ENCODE measurements at regions not wholly inside any gene's neighbourhood (a gene's known extent, or its start where the extent isn't known, plus 50 kb on each side); places are given as distances from the start of the nearest gene placed in this dataset.

DNA sequence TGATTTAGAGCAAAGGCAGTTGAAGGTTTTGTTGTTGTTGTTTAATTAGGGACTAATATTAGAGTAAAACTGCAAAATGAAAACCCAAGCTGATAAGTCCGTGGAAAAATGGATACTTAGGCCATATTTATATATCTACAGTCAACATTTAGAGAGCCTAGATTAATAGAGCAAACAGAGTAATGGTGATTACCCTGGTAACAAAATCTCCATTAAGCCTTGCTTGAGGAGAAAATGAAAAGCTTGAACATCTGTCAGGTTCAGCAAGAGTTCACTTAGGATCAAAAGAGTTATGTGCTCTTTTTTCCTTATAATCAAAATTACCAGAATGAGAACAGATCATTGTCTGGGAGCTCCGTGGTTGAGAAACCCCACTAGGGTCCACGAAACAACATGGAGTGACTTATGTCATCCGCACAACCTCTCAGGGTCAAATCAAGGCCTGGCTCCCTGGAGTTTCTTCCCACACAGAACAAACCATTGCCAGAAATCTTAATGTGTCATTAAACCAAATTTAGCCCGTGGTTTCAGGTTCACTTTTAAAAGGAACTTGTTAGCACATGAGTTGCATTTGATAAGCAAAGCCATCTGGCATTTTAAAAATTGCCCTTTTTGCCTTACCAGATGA lies 381.2 kb downstream of the GABRB3 start:
- 56 to 62% methylated on average over 5 of the region's 5 CpGs for WGBS, 2 donors
- no peaks in the 10 kb centered on the region for H3K9me3 ChIP-seq
- H3K4me3 ChIP-seq: no peak overlapping the region
- H3K27me3 ChIP-seq: no peaks in the 10 kb centered on the region
- peaks cover 0 to 4% (median 0%) of the 10 kb centered on the region in 9 donors for H3K4me1 ChIP-seq
- ATAC-seq (peak in 6 of 8 donors; percentile 46 to 62 (median 53)), DNase-seq (no peak)
- no peaks in the 10 kb centered on the region for H3K36me3 ChIP-seq
- intact Hi-C loops (cut with DNase I): loop anchor here in 1 of 10 donors (10.0 kb wide), 1 partner anchor 53 kb away; no protein-coding TSS in a partner anchor
- H3K27ac ChIP-seq: peak overlapping the region in 2 of 10 donors; percentile 25 to 34
- TF ChIP-seq, protein P1, sequence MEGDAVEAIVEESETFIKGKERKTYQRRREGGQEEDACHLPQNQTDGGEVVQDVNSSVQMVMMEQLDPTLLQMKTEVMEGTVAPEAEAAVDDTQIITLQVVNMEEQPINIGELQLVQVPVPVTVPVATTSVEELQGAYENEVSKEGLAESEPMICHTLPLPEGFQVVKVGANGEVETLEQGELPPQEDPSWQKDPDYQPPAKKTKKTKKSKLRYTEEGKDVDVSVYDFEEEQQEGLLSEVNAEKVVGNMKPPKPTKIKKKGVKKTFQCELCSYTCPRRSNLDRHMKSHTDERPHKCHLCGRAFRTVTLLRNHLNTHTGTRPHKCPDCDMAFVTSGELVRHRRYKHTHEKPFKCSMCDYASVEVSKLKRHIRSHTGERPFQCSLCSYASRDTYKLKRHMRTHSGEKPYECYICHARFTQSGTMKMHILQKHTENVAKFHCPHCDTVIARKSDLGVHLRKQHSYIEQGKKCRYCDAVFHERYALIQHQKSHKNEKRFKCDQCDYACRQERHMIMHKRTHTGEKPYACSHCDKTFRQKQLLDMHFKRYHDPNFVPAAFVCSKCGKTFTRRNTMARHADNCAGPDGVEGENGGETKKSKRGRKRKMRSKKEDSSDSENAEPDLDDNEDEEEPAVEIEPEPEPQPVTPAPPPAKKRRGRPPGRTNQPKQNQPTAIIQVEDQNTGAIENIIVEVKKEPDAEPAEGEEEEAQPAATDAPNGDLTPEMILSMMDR (IDR thresholded peaks at IDR 0.05): no peak

DNA sequence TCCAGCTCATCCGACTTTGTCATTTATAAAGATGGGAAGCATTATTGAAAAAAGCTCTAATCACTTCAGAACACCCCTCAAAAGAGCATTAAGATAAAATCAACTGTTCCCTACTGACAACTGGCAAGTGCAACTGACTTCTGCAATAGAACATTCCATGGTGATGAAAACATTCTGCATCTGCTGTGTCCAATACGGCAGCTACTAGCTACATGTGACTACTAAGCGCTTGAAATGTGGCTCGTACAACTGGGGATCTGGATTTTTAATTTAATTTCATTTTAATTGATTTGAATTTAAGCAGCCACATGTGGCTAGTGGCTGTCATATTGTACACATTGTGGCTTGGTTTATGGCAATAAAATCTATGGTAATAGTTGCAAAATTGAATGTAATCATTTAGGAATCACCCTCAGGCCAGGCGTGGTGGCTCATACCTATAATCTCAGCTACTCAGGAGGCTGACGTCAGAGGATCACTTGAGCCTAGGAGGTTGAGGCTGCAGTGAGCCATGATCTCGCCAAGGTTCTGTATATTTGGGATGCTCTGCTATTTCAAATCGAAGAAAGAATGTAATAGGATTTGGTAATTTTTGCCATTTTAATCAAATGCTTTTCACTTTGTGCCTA lies 390.3 kb downstream of the GABRB3 start:
- ATAC-seq (peak in 2 of 8 donors; percentile 51 to 64), DNase-seq (no peak)
- intact Hi-C loops (cut with DNase I): no loop called here
- TF ChIP-seq, protein P1 (IDR thresholded peaks at IDR 0.05): no peak
- peaks cover 0 to 24% (median 0%) of the 10 kb centered on the region in 11 donors for H3K9me3 ChIP-seq
- H3K4me3 ChIP-seq: no peak overlapping the region
- no peaks in the 10 kb centered on the region for H3K36me3 ChIP-seq
- no peaks in the 10 kb centered on the region for H3K4me1 ChIP-seq
- WGBS, 2 donors: 65 to 73% methylated on average over 8 of the region's 8 CpGs
- no peaks in the 10 kb centered on the region for H3K27me3 ChIP-seq
- H3K27ac ChIP-seq: no peak overlapping the region

DNA sequence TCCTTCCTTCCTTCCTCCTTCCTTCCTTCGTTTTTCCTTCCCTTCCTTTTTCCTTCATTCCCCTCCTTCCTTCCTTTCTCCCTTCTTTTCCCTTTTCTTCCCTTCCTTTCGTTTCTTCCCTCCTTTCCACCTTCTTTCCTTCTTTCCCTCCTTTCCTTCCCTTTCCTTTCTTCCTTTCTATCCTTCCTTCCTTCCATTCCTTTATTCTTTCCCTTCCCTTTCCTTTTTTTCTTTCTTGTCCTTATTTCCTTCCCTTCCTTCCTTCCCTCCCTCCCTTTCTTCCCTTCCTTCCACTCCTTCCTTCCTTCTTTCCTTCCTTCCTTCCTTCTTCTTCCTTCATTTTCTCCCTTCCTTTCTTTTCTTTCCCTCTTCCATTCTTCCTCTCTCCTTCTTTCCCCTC lies 394.6 kb downstream of the GABRB3 start:
- no peaks in the 10 kb centered on the region for H3K27me3 ChIP-seq
- H3K9me3 ChIP-seq: peaks cover 0 to 53% (median 17%) of the 10 kb centered on the region in 11 donors
- 47 to 48% methylated on average over 2 of the region's 2 CpGs for WGBS, 2 donors
- no peaks in the 10 kb centered on the region for H3K36me3 ChIP-seq
- DNase-seq (no peak), ATAC-seq (no peak)
- no peak overlapping the region for H3K4me3 ChIP-seq
- H3K4me1 ChIP-seq: no peaks in the 10 kb centered on the region
- no peak overlapping the region for H3K27ac ChIP-seq
- intact Hi-C loops (cut with DNase I): no loop called here
- TF ChIP-seq, protein P1 (IDR thresholded peaks at IDR 0.05): no peak

DNA sequence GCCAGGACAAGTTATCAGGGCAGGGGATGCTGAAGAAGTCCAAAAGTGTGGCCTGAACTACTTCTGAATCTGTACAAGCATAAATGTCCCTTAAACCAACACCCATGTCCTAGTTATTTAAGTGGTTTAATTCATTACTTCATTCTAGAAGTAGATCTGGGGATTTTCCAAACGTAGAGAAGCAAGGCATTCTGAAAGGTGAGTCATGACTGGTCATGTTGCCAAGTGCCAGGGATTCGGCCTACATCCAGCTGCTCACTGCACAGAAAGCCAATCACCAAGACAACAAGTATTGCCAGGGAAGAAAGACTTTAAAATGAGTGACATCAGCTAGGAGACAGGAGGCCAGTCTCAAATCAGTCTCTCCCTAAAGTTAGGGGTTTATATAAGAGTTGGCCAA lies 396.6 kb downstream of the GABRB3 start:
- TF ChIP-seq, protein P1 (IDR thresholded peaks at IDR 0.05): no peak
- no peaks in the 10 kb centered on the region for H3K4me1 ChIP-seq
- intact Hi-C loops (cut with DNase I): no loop called here
- ATAC-seq (no peak), DNase-seq (no peak)
- H3K27me3 ChIP-seq: no peaks in the 10 kb centered on the region
- peaks cover 0 to 67% (median 17%) of the 10 kb centered on the region in 11 donors for H3K9me3 ChIP-seq
- no peak overlapping the region for H3K27ac ChIP-seq
- H3K36me3 ChIP-seq: no peaks in the 10 kb centered on the region
- 50 to 62% methylated on average over 2 of the region's 2 CpGs for WGBS, 2 donors
- no peak overlapping the region for H3K4me3 ChIP-seq
